ENCODE measurements at regions not wholly inside any gene's neighbourhood (a gene's known extent, or its start where the extent isn't known, plus 50 kb on each side); places are given as distances from the start of the nearest gene placed in this dataset.

GRCh38 chr2:164439885-164440284 is 181.4 kb downstream of the GRB14 start:
- TF ChIP-seq CTCF (IDR thresholded peaks at IDR 0.05; ENCODE audit: low read length, missing control alignments): no peak
- no peak for DNase-seq (ENCODE audit: low read depth)
- no peak overlapping the region for H3K4me3 ChIP-seq (replicated peaks; ENCODE audit: low read depth, low read length)

- H3K4me3 ChIP-seq (replicated peaks; ENCODE audit: low read depth, low read length): no peak overlapping the region
- TF ChIP-seq CTCF (IDR thresholded peaks at IDR 0.05; ENCODE audit: low read length, missing control alignments): no peak
- no peak for DNase-seq (ENCODE audit: low read depth)
Measured at GRCh38 chr2:164439235-164439634, 182.0 kb downstream of the GRB14 start.

GRCh38 chr2:164438490-164439205 is 182.6 kb downstream of the GRB14 start:
- DNase-seq (ENCODE audit: low read depth): no peak
- TF ChIP-seq CTCF (IDR thresholded peaks at IDR 0.05; ENCODE audit: low read length, missing control alignments): no peak
- no peak overlapping the region for H3K4me3 ChIP-seq (replicated peaks; ENCODE audit: low read depth, low read length)

- H3K4me3 ChIP-seq (replicated peaks; ENCODE audit: low read depth, low read length): no peak overlapping the region
- TF ChIP-seq CTCF (IDR thresholded peaks at IDR 0.05; ENCODE audit: low read length, missing control alignments): no peak
- no peak for DNase-seq (ENCODE audit: low read depth)
Measured at GRCh38 chr2:164436131-164436530, 185.2 kb downstream of the GRB14 start.

- DNase-seq (ENCODE audit: low read depth): peak; percentile 61
- H3K4me3 ChIP-seq (replicated peaks; ENCODE audit: low read depth, low read length): no peak overlapping the region
- TF ChIP-seq CTCF (IDR thresholded peaks at IDR 0.05; ENCODE audit: low read length, missing control alignments): peak; percentile 83
Measured at GRCh38 chr2:164430166-164430783, 191.0 kb downstream of the GRB14 start.

- no peak overlapping the region for H3K4me3 ChIP-seq (replicated peaks; ENCODE audit: low read depth, low read length)
- no peak for DNase-seq (ENCODE audit: low read depth)
- TF ChIP-seq CTCF (IDR thresholded peaks at IDR 0.05; ENCODE audit: low read length, missing control alignments): no peak
Measured at GRCh38 chr2:164429354-164429753, 191.9 kb downstream of the GRB14 start.

GRCh38 chr2:164427111-164427510 is 194.2 kb downstream of the GRB14 start:
- no peak for TF ChIP-seq CTCF (IDR thresholded peaks at IDR 0.05; ENCODE audit: low read length, missing control alignments)
- DNase-seq (ENCODE audit: low read depth): no peak
- H3K4me3 ChIP-seq (replicated peaks; ENCODE audit: low read depth, low read length): no peak overlapping the region
